GM04504 (cell line): ENCODE measurements at regions not wholly inside any gene's neighbourhood (a gene's known extent, or its start where the extent isn't known, plus 50 kb on each side); places are given as distances from the start of the nearest gene placed in this dataset.

Experiments
- DNase-seq: peaks from one replicate; pipeline ENCODE4 v3.0.0-alpha.2; 2012; ENCODE audit warnings: low read depth

DNA sequence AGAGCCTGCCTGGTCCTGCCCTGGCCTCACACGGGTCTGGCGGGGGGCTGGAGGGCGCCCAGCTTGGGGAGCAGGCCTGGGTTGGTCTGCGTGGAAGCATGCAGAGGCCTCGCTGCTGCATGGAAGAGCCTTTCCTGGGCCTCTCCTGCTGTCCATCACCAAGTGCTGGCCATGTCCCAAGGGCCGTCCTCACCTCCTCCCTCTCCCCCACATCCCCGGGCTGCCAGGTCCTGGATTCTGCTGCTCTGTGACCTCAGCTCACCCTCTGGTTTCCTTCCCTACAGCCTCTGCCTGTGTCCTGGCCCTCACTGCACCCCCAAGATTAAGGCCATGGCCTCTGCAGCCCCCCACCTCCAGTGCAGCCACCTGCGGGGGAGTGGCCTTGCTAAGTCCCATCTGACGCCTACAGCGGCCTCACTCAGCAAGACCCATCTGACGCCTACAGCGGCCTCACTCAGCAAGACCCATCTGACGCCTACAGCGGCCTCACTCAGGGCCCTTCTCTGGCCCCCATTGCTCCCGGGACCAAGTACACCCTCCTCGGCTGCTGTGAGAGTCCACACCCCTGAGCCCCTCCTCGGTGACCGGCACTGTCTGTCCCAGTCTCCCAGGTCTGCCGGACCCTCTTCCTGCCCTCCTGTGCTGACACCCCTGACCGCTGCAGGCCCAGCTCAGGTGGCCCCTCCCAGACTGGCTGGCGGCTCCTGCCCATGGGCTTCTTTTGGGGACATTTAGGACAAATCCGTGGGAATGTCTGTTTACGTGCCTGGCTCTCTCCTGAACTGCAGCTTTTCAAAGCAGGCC is 119.5 kb upstream of the B3GAT1 start:
- DNase-seq, result no peak

DNA sequence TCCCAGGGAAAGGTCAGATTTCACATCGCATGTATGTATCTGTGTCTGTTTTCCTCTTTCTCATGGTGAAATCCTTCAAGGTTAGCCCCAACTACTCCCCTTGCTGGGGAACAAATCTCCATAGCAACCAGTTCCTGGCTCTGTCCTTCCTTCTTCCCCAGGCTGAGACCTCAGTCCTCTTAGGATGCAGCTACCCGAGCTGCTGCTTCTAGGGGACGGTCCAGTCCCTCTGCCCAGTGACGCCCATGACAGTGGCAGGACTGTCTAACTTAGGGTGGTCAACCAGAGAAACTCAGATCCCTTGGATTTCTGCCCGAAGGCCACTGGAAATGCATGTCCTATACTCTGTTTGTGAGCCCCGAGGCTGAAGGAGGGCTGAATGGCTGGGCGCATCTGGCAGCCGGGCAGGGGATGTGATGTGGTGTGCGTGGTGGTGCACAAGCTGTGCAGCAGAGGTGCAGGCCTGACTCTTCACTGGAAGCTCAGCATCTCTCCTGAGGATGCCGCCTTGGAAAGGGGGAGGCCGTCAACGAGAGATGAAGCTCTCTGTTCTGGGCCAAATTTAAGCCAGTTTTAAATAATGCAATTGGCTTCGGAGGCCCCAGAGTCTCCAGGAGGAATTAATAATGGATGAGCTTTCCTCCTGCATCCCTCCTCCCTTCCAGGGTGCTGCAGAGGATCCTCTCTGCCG is 118.7 kb upstream of the B3GAT1 start:
- no peak for DNase-seq

DNA sequence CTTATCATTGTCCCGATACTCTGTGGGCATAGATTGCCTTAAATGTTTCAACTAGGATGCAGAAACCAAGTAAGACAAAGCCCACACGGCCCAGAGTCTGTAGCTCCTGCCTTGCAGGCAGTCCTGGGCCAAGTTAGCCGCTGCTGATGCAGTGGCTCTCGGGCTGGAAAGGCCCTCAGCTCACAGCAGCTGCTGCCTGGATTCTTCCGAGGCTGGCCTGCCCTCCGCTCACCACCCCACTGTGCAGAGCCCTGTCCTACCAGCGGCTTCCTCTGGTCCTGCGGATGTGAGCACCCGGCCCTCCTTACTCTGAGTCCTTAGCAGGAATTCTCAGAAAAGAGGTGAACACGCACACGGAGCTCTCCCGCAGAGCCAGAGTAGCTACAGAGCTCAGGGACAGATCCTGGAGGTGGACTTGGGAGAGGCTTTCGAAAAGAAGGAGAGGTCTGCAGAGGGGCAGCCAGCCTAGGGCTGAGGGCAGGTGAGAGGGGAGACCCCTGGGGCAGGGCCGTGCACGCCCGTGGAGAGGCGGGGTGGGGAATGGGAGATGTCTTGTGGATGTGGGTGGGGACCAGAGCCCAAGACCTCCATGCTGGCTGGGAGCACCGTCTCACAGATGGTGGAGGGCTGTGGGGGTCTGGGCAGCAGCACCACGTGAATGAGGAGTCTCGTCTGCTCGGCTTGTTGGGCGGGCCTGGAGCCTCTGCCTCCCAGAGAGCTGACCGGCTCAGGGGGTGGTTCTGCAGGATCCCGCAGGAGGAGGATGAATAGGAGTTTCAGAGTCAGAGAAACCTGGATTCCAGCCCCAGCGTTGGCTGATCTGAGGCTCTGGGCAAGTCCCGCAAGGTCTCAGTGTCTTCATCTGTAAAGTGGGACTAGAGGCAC is 117.4 kb upstream of the B3GAT1 start:
- DNase-seq, result no peak

DNA sequence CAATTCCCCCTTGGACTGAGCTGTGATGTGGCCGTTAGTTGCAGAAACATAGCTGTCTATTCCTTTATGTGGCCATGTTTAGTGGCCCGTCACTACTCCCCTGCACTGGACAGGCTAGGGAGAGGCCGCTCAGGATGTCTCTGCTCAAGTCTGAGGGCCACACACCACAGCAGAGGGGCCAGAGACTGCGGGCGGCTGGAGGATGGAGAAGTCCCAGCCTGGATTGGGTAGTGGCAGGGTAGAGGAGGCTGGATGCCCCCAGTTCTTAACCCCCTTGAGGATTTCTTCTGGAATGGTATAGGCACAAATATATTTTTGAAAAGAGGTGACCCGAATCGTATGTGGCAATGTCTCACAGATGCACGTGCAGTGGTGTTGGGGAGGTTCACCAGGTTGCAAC is 116.4 kb upstream of the B3GAT1 start:
- no peak for DNase-seq

DNA sequence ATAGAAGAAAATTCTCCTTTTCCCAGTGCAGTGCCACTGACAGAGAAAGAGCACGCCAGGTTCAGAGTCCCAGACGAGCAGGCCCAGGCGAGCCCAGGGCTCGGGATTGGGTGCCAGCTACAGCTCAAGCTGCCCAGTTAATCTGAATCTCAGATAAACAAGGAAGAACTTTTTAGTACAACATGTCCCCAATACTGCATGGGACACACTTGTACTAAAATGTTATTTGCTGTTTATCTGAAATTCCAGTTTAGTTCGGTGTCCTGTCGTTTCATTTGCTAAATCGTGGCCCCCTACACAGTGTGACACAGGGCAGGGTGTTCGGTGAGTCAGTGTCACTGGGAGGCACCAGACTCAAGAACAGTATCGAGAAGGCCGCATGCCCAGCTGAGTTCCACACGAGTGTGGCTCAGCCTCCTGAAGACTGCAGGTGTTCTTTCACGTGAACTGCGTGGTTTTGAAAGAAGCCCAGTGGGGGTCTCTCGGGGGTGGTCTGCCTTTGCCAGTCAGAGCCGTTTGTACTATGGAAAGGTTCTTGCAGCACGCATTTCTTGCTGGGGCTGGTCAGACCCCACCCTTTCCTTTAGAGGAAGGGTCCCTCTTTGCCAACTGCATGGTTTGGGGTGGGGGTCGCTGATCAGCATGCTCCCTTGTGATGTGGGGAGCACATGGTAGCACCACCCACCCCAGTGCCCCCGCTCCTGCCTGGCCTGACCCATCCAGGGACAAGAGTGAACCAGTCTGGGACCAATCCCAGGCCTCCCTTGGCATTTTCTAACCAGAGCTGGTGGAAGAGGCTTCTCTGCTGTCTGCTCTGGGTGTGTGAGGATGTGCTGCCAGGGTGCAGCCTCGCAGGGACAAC is 115.6 kb upstream of the B3GAT1 start:
- DNase-seq, result no peak

DNA sequence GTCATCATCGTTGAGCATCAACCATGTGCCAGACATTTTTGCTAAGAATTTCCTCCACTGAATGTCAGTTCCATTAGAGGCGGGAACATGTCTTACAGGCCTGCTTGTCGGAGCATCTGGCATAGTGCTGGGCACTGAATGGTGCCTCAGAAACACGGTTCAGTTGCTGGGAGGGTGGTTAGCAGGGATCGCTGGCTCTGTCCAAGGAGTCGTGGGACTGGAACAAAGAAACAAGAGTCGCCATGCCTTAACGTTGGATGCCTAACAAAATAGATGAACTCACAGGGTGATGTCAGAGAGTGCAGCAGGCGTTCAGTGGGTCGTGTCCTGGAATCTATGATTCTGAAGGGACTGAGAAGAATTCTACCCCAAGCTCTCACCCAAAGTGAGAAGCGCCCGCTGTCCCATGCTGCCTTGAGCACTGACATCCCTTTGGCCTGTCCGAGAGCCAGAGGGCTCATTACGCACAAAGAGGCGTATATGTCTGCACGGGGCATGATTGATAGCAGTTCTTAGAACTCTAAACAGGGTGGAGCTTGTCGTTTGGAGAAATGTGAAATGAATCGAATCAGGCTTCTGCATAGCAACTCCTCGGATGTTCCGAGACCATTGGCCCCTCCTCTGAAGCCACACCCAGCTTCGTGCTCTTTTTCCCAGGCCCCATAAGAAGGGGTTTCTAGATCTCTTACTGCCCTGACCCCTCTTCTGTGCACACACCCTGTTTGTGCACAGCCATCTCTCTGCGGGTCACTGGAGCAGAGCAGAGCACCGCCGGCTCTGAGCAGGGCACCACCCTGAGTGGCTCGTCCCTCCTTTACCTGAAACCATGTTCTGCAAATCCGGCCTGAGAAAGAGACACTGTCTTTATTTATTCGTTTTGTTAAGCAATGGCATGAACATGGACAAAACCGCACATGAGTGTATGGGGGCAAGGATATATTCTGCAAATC is 113.1 kb upstream of the B3GAT1 start:
- DNase-seq, result no peak

DNA sequence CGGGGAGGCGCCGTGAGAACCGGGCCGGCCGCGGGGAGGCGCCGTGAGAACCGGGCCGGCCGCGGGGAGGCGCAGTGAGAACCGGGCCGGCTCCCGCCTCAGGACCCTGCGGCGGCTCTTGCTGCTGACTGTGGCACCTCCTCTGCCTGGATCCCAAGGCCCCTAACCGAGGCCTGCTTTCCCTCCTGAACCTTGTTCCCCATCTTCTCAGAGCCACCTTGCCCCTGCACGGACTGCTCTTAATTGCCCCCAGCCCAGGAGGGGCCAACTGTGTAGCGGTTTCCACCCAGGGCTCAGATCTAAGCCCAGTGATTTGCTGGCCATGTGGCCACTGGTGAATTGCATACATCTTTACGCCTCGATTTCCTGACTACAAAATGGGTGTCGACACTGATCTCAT is 112.2 kb upstream of the B3GAT1 start:
- no peak for DNase-seq

DNA sequence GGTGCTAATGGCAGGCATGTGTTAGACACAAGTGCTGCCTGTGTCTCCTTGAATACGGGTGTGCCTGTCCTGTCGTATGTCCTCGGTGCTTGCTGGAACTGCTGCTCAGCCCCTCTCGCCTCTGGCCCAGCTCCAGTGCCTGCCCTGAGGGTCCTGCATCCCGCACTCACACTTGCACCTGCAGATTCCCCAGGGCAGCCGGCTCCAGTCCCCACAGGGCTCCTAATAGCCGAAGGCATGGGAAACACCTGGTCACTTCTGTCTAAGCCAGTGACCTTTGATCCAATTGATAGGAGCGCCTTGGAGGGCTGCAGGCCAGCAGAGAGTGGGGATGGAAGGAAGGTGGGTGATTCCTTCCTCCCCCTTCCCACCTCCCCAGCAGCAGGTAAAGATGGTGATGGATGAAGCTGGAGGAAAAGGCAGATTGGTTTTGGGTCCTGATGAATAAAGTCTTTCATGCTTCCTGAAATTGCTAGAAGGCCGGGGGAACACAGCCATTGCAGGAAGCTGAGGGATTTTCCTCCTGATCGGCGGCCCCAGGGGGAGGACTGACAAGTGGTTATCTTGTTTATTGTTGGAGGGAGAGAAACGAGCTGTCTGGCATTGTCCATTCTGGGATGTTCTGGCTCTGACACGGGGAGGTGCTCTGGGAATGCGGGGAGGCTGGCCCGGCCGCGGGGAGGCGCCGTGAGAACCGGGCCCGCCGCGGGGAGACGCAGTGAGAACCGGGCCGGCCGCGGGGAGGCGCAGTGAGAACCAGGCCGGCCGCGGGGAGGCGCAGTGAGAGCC is 110.9 kb upstream of the B3GAT1 start:
- no peak for DNase-seq

DNA sequence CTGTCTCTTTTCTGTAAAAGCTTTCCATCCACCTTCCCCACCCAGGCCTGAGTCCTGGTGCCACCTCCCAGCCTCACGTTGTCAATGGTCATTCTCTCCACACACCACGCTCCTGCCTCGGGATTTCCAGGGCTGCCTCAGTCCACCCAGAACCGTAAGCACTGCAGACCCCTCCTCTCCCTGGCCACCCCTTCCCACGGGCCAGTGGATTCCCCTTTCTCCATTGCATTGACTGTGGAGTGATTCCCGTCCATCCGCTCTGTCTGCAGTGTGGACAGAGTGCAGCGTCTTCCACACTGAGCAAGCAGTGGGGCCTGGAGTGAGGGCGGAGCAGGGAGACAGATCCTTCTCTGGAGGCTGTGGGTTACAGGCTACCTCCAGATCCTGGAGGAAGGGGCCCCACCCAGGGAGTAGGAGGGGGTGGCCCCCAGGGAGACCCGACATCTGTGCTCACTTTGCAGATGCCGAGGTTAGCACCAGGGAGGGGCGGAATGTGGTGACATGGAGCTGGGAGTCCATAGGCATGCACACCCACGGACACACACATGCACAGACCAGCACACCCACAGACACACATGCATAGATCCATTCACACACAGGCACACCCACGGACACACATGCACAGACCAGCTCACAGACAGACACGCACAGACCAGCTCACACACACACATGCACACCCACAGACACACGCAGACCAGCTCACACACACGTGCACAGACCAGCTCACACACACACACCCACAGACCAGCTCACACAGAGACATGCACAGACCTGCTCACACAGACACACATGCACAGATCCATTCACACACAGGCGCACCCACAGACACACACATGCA is 109.6 kb upstream of the B3GAT1 start:
- no peak for DNase-seq

DNA sequence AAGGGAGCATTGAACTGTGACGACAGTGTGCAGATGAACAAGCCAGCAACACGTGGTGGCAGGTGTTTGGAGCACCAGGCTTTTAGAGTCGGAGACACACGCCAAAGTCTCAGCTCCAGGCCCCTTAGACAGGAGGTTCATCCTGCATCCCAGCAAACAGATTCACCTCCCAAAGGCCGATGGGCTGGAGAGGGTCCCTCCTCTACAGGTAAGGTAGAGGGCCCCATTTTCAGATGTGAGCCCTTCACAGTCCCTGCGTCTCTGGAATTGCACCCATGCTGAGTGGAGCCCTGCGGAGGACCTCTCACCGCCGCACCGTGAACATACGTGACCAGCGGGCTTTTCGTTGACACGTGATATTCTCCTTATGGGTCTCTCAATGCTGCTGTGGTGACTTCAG is 109.0 kb upstream of the B3GAT1 start:
- no peak for DNase-seq

DNA sequence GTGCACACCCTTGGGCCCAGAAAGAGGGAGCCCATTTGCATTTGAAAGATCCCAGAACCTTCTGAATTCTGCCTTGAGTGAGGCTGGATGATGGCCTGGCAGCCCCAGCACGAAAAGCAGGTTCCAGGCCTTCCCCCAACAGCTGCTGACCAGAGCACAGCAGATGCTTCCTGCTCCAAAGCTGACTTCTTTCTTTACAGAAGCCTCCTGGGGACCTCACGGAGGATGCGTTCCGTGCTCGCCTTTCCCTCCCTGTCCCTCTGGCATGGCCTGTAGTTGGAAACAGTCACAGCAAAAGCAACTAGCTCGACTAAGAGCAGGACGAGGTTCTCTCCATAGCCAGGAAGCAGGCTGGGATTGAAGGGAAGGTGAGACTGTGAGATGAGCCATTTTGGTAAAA is 107.7 kb upstream of the B3GAT1 start:
- DNase-seq, result no peak

DNA sequence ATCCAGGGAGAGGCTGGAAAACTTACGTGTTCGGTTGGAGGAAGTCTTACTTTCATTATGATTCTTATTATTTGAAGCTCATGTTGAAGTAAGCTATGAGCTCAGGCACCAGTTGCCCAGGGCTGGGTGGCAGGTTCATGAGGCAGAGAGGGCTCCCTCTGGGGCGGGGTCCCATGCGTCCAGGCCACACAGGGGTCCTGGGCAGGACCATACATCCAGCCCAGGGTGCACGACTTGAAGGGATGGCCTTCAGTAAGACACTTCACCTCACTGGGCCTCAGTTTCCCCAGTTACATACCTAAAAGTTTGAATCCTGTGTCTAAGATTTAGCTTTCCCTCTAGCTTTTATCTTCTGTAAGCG is 107.3 kb upstream of the B3GAT1 start:
- no peak for DNase-seq

DNA sequence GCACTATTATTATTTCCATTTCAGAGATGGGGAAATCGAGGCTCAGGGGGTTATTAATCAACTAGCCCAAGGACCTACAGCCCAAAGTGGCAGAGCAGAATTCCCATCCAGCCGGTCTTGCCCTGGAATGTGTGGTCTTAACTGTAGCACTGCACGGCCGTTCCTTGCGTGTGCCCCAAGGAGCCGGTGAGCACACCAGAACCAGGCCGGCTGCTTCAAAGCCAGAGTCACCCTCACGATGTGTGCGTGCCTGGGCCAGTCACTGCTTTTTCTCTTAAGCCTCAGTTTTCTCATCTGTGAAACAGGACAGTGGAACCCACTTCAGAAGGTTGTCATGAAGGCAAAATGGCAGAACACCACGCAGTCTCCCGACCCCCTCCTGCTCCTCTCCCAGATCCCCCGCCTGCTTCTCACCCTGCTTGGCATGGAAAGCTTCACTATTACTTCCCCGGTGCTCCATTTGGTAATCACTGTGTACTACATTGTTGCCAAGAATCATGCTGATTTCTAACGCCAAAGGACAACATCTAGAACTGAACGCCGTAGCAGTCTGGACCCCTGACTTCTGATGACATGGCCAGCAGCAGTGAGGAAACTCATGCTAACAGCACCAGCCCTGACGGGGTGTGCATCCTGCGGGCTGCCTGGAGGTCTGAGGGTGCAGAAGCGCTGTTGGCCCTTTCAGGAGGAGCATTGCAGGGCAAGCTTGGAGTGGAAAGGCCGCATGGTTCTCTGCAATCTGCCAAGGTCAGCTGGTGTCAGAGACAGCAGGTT is 106.8 kb upstream of the B3GAT1 start:
- DNase-seq, result no peak

DNA sequence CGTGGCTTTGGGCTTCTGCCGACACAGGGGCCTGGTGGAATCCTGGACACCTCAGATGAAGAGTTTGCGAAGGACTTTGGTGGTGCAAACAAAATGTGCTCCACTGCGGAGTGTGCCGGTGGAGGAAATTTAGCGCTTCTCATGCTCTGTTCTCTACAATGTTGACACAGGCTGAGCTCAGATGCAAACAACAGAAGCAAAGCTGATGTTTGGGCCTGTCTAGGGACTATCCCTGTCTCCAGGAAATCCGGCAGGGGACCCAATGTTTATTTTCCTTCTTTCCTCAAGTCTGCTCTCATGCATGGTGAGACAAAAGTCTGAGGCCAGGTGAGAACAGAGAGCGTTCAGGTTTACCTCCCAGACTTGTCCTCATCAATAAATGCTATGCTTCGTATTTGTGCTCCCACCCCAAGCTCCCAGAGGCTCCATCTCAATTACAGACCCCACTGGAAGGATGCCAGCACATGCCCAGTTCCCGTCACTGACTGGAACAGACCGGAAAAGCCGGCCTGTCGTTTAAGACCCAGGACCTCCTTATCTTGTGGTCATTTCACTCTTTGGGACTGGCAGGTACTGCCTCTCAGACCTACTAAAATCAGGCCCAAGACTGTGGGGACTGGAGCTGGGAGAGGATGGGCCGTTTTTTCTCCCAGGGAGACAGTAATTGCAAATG is 105.7 kb upstream of the B3GAT1 start:
- no peak for DNase-seq

DNA sequence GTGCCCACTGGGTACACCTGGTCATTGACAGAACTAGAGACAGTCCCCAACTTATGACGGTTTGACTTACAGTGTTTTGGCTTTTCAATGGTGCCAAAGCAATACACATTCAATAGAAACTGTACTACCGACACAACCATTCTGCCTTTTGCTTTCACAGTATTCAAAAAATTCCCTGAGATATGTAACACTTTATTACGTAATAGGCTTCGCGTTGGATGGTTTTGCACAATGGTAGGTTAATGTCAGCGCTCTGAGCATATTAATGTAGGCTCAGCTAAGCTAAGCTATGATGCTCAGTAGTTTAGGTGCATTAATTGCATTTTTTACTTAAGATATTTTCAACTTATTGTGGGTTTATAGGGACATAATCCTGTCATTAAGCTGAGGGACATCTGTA is 105.1 kb upstream of the B3GAT1 start:
- no peak for DNase-seq

DNA sequence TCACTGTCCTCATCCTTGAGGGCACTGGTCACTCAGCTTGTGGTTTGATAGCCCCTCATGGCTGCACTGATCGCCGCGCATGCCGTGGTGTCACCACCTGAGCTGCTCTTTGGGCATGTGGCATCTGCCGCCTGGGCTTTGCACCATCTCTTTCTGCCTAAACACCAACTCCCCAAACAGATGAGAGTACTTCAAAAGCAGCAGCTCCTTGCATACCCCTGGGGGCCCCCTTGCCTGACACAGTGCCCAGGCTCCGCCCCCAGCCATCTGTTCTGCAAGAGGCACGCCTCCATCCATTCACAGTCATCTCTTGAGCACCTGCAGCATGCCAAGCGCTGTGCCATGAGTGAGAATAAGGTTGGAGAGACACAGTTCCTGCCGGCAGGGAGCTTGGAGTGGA is 104.5 kb upstream of the B3GAT1 start:
- no peak for DNase-seq

DNA sequence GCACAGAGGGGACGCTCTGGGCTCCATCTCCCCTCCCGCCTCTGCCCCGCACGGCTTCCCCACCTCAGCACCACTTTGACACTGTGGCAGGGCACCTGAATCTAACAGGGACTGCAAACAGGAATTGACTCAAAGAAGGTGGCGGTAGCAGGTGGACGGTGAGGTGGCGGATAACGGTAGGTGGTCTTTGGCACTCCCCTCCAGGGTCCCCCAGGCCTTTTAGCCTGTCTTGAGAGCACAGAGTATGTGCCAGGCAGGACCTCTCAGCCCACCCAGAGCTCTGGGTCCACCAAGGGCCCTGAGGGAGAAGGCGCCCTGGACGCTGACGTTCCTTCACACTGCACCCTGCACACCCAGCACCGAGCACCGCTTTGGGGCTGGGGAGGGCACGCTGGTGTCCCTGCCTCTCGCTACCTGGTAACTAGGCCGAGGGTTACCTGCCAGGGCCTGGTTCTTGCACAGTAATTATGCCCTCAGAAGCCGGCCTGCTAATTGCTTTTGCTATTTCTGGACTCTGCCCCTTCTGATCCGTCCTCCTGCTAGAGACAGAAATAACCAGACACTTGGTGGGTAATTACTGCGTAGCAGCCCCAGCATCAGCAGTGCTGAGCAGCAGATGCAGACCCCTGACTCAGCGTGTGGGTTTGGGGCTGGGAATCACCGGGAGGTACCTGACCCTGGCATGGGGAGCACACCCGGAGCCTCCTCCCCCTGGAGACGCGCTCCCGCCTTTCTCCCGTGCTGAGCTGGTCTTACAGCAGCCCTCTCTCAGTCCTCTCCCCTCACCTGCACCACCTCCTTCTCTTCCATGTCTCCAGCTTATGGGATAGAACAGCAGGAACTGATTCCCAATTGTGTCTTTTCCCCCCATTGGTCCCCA is 103.3 kb upstream of the B3GAT1 start:
- DNase-seq, result no peak
